Loucy (cell line): ENCODE measurements at regions not wholly inside any gene's neighbourhood (a gene's known extent, or its start where the extent isn't known, plus 50 kb on each side); places are given as distances from the start of the nearest gene placed in this dataset.
A peak's percentile ranks its signal among the peaks of the same experiment; 100 is the strongest.

Experiments
- H2AFZ ChIP-seq: fragments of 200-600 bp; sonication (generic); 2 replicates; pipeline ENCODE4 v1.6.0; 2016; ENCODE audit warnings: antibody characterized with exemption, mild to moderate bottlenecking, low read length, moderate library complexity
- H3F3A ChIP-seq: fragments of 200-600 bp; 2 replicates; pipeline ENCODE4 v1.6.0; 2016; ENCODE audit warnings: antibody characterized with exemption, low read depth, mild to moderate bottlenecking
- H3K27me3 ChIP-seq: fragments of 200-600 bp; sonication (generic); 2 replicates; pipeline ENCODE4 v1.6.1; 2014; ENCODE audit warnings: low read length, mild to moderate bottlenecking; ENCODE audit not compliant: insufficient read depth, poor library complexity, severe bottlenecking
- H3K36me3 ChIP-seq: fragments of 200-600 bp; sonication (generic); 2 replicates; pipeline ENCODE4 v1.6.1; 2016; ENCODE audit warnings: low read length; ENCODE audit not compliant: insufficient read depth
- H3K4me1 ChIP-seq: fragments of 200-600 bp; sonication (generic); 2 replicates; pipeline ENCODE4 v1.5.1; 2014; ENCODE audit warnings: low read length, mild to moderate bottlenecking; ENCODE audit not compliant: insufficient read depth, poor library complexity, severe bottlenecking
- H3K4me2 ChIP-seq: fragments of 200-600 bp; sonication (generic); 2 replicates; pipeline ENCODE4 v1.6.0; 2014; ENCODE audit warnings: antibody characterized with exemption, low read length, low read depth, mild to moderate bottlenecking; ENCODE audit not compliant: poor library complexity, severe bottlenecking
- H3K4me3 ChIP-seq: fragments of 200-600 bp; sonication (generic); 2 replicates; pipeline ENCODE4 v1.5.1; 2014; ENCODE audit warnings: low read length, mild to moderate bottlenecking, mixed read lengths; ENCODE audit not compliant: poor library complexity, severe bottlenecking
- H3K79me2 ChIP-seq: fragments of 200-600 bp; sonication (generic); 2 replicates; pipeline ENCODE4 v1.6.1; 2014; ENCODE audit warnings: low read length; ENCODE audit not compliant: insufficient read depth
- H3K9ac ChIP-seq: fragments of 200-600 bp; sonication (generic); 2 replicates; pipeline ENCODE4 v1.6.0; 2014; ENCODE audit warnings: mild to moderate bottlenecking, low read depth, low read length, moderate library complexity; ENCODE audit not compliant: poor library complexity, severe bottlenecking
- H3K9me2 ChIP-seq: fragments of 200-600 bp; sonication (generic); replicated peaks from 2 replicates; pipeline ENCODE4 v1.6.1; 2016; ENCODE audit warnings: low read depth, low read length, mixed read lengths
- H3K9me3 ChIP-seq: fragments of 200-600 bp; sonication (generic); 2 replicates; pipeline ENCODE4 v1.6.1; 2014; ENCODE audit warnings: mild to moderate bottlenecking, antibody characterized with exemption, low read length, low read depth; ENCODE audit not compliant: insufficient read depth
- H4K20me1 ChIP-seq: fragments of 200-600 bp; sonication (generic); 2 replicates; pipeline ENCODE4 v1.6.0; 2014; ENCODE audit warnings: antibody characterized with exemption, low read length, mild to moderate bottlenecking; ENCODE audit not compliant: insufficient read depth, poor library complexity, severe bottlenecking
- CTCF ChIP-seq: fragments of 200-600 bp; sonication (generic); conservative IDR thresholded peaks from 2 replicates; pipeline ENCODE4 v1.5.1; 2014; ENCODE audit warnings: mild to moderate bottlenecking, antibody characterized with exemption, low read length
- EZH2phosphoT487 ChIP-seq: fragments of 200-600 bp; IDR thresholded peaks from 2 replicates; pipeline ENCODE4 v1.6.1; 2018; ENCODE audit warnings: antibody characterized with exemption, mild to moderate bottlenecking, moderate library complexity, borderline replicate concordance

- H3K4me2 ChIP-seq, result no peak overlapping the region
- no peaks in the 10 kb centered on the region for H3K4me1 ChIP-seq
- no peaks in the 10 kb centered on the region for H3K27me3 ChIP-seq
- H3K9me3 ChIP-seq, result no peaks in the 10 kb centered on the region; the same call in 1 of the 2 replicates
- H4K20me1 ChIP-seq, result no peaks in the 10 kb centered on the region
- no peak for TF ChIP-seq CTCF
- no peak for TF ChIP-seq EZH2phosphoT487
- no peak overlapping the region for H3K4me3 ChIP-seq
- H3K79me2 ChIP-seq, result no peaks in the 10 kb centered on the region
- H3K9ac ChIP-seq, result no peak overlapping the region
- no peaks in the 10 kb centered on the region for H3K9me2 ChIP-seq
- no peaks in the 10 kb centered on the region for H3F3A ChIP-seq
- H3K36me3 ChIP-seq, result no peaks in the 10 kb centered on the region
- H2AFZ ChIP-seq, result 0 out of 2 replicates have a peak overlapping the region, but pooled peaks have one; percentile 12
These were observed 425.5 kb downstream of the BCKDHB start for GRCh38 chr6:80531681-80532619.

- no peak for TF ChIP-seq CTCF
- no peak for TF ChIP-seq EZH2phosphoT487
- Histone ChIP-seq H2AFZ (no peak overlapping the region), H4K20me1 (no peaks in the 10 kb centered on the region), H3F3A (no peaks in the 10 kb centered on the region), H3K36me3 (no peaks in the 10 kb centered on the region), H3K4me2 (no peak overlapping the region), H3K4me1 (no peaks in the 10 kb centered on the region), H3K9me2 (no peaks in the 10 kb centered on the region), H3K9me3 (no peaks in the 10 kb centered on the region), H3K4me3 (no peak overlapping the region), H3K27me3 (no peaks in the 10 kb centered on the region), H3K9ac (no peak overlapping the region), H3K79me2 (no peaks in the 10 kb centered on the region)
These were observed 423.6 kb downstream of the BCKDHB start for GRCh38 chr6:80530103-80530502.

GRCh38 chr6:80528115-80528514, 421.6 kb downstream of the BCKDHB start:
- Histone ChIP-seq H3K4me1 (peaks cover 8% of the 10 kb centered on the region), H3K9me2 (no peaks in the 10 kb centered on the region), H2AFZ (no peak overlapping the region), H3K9me3 (no peaks in the 10 kb centered on the region), H3K36me3 (no peaks in the 10 kb centered on the region), H3K27me3 (no peaks in the 10 kb centered on the region), H3K9ac (no peak overlapping the region), H3K79me2 (no peaks in the 10 kb centered on the region), H3K4me3 (no peak overlapping the region), H3F3A (no peaks in the 10 kb centered on the region), H4K20me1 (no peaks in the 10 kb centered on the region), H3K4me2 (no peak overlapping the region)
- TF ChIP-seq EZH2phosphoT487, result no peak
- TF ChIP-seq CTCF, result no peak
